Right atrium auricular region (tissue), 2 donors: ENCODE measurements at regions not wholly inside any gene's neighbourhood (a gene's known extent, or its start where the extent isn't known, plus 50 kb on each side); places are given as distances from the start of the nearest gene placed in this dataset.

Experiments used
- DNase-seq: peaks from one replicate; pipeline ENCODE4 v3.0.0-alpha.2; 2019; ENCODE audit warnings: low spot score
- H3K27ac ChIP-seq, 2 donors: fragments of 200-600 bp; sonication (generic); 1 replicate in 1 of 2; 2 replicates in 1 of 2; pipeline ENCODE4 v1.5.1; 2016 to 2019
- H3K27me3 ChIP-seq, 2 donors: fragments of 200-600 bp; sonication (generic); one replicate each; pipeline versions ENCODE4 v1.5.1 to v1.6.0; 2017 to 2019
- H3K36me3 ChIP-seq: fragments of 200-600 bp; sonication (generic); one replicate; pipeline ENCODE4 v1.5.1; 2016
- H3K4me1 ChIP-seq, 2 donors: fragments of 200-600 bp; sonication (generic); one replicate each; pipeline versions ENCODE4 v1.5.1 to v1.6.0; 2017 to 2019
- H3K4me3 ChIP-seq, 2 donors: fragments of 200-600 bp; sonication (generic); 1 replicate in 1 of 2; 2 replicates in 1 of 2; pipeline ENCODE4 v1.5.1; 2017 to 2019; ENCODE audit warnings: mild to moderate bottlenecking in 1 of 2, moderate library complexity in 1 of 2
- H3K9me3 ChIP-seq, 2 donors: fragments of 200-600 bp; sonication (generic); one replicate each; pipeline ENCODE4 v1.5.1; 2019
- TF ChIP-seq, protein P1 (sequence below), 2 donors: fragments of 200-600 bp; sonication (generic); IDR thresholded peaks; one replicate each; pipeline ENCODE4 v1.5.1; 2019; ENCODE audit warnings: antibody characterized with exemption in 2 of 2

DNA sequence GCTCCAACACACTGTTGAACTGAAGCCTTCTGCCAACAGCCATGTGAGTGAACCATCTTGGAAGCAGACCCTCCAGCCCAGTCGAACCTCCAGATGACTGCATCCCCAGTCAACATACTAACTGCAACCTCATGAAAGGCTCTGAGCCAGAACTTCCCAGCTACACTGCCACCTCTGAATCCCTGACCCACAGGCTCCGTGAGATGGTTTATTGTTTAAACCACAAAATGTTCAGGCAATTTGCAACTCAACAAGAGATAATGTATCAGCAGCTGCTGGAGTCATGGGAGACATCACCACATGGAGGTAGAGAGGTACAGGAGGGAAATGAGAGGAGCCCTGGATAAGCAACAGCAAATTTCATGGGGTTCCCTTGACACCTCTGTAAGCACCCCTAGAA lies 266.4 kb upstream of the NBEA start:
- Histone ChIP-seq H3K4me3 (no peak overlapping the region), H3K9me3 (no peaks in the 10 kb centered on the region), H3K27me3 (no peaks in the 10 kb centered on the region), H3K36me3 (no peaks in the 10 kb centered on the region), H3K27ac (no peak overlapping the region), H3K4me1 (peaks cover 0 to 17% of the 10 kb centered on the region in 2 donors)
- TF ChIP-seq, protein P1, sequence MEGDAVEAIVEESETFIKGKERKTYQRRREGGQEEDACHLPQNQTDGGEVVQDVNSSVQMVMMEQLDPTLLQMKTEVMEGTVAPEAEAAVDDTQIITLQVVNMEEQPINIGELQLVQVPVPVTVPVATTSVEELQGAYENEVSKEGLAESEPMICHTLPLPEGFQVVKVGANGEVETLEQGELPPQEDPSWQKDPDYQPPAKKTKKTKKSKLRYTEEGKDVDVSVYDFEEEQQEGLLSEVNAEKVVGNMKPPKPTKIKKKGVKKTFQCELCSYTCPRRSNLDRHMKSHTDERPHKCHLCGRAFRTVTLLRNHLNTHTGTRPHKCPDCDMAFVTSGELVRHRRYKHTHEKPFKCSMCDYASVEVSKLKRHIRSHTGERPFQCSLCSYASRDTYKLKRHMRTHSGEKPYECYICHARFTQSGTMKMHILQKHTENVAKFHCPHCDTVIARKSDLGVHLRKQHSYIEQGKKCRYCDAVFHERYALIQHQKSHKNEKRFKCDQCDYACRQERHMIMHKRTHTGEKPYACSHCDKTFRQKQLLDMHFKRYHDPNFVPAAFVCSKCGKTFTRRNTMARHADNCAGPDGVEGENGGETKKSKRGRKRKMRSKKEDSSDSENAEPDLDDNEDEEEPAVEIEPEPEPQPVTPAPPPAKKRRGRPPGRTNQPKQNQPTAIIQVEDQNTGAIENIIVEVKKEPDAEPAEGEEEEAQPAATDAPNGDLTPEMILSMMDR (IDR thresholded peaks at IDR 0.05) = no peak
- no peak for DNase-seq

DNA sequence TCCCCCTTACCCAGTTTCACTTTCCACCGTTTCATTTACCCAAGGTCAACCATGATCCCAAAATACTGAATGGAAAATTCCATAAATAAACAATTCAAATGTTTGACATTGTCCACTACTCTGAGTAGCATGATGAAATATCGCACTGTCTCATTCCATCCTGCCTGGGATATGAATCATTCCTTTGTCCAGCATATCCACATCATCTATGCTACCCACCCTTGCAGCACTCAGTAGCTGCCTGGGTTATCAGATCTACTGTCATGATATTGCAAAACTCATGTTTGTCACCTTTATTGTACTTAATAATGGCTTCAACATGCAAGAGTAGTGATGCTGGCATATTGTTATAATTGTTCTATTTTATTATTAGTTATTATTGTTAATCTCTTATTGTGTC lies 263.9 kb upstream of the NBEA start:
- Histone ChIP-seq H3K27ac (no peak overlapping the region), H3K36me3 (no peaks in the 10 kb centered on the region), H3K9me3 (no peaks in the 10 kb centered on the region), H3K4me1 (peaks cover 0 to 3% of the 10 kb centered on the region in 2 donors), H3K27me3 (no peaks in the 10 kb centered on the region), H3K4me3 (no peak overlapping the region)
- no peak for DNase-seq
- TF ChIP-seq, protein P1 (IDR thresholded peaks at IDR 0.05) = no peak

DNA sequence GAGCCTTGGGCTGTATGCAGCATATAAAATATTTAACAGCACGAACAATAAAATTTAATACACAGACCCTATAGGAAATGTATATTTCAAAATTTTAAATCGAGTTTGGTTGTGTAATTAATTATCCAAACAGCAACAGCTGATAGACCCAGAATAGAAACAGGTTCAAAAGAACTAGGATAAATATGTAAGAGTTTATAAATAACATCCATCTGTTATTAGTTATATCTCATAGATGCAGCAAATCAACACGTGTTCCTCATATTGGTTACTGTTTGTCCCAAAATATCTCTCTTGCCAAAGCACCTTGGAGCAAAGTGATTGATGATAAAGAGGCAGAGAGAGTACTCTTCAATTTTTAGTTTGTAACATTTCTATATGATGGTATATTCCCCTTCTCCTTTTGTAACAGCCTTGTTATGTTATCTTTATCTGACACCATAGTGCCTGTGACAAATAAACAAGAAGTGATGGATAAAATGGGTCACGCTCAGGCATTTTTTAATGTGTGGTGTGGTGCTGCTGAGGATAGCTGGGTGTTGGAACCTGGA lies 260.6 kb upstream of the NBEA start:
- Histone ChIP-seq H3K4me1 (no peaks in the 10 kb centered on the region), H3K27me3 (no peaks in the 10 kb centered on the region), H3K4me3 (no peak overlapping the region), H3K27ac (no peak overlapping the region), H3K36me3 (no peaks in the 10 kb centered on the region), H3K9me3 (no peaks in the 10 kb centered on the region)
- no peak for DNase-seq
- TF ChIP-seq, protein P1 (IDR thresholded peaks at IDR 0.05) = no peak

DNA sequence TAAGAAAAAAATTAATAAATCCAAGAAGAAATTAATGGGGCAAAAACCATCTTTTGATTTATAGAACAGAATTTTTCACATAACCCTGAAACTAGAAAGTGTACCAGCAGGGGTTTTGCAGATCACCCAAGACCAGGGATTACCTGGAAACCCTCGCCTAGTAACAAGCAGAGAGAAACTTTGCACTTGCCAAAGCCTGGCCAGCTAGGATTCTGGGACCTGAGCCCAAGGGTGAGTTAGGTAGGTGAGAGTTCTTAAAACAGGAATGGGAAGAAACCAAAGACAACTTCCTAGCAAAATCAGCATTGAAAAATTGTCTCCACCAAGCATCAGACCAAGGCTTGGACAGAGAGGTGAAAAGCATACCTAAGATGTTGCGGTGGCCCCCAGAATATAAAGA lies 247.0 kb upstream of the NBEA start:
- Histone ChIP-seq H3K4me1 (peaks cover 0 to 5% of the 10 kb centered on the region in 2 donors), H3K36me3 (no peaks in the 10 kb centered on the region), H3K27me3 (no peaks in the 10 kb centered on the region), H3K4me3 (no peak overlapping the region), H3K27ac (no peak overlapping the region), H3K9me3 (no peaks in the 10 kb centered on the region)
- DNase-seq = no peak
- TF ChIP-seq, protein P1 (IDR thresholded peaks at IDR 0.05) = no peak

DNA sequence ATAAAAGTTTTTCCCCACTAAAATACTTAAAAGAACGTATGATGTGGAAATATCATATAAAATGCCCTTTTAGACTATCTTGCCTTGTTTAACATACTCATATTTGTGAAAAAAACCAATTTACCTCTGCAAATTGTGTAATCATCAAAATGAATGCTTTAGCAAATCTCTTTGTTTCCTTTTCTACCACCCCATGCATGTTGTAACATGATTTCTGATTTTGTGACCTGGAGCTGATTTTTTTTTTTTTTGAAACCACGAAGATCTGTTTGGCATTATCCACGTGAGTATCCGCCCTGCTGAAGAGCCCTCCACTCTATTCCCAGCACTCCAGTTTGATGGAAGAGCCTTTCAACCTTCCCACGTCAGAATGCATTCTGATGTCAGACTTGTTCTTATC lies 245.8 kb upstream of the NBEA start:
- no peaks in the 10 kb centered on the region for H3K9me3 ChIP-seq
- no peaks in the 10 kb centered on the region for H3K36me3 ChIP-seq
- no peak overlapping the region for H3K4me3 ChIP-seq
- no peaks in the 10 kb centered on the region for H3K27me3 ChIP-seq
- no peak overlapping the region for H3K27ac ChIP-seq
- TF ChIP-seq, protein P1 (IDR thresholded peaks at IDR 0.05) = no peak
- H3K4me1 ChIP-seq = peaks cover 0 to 5% of the 10 kb centered on the region in 2 donors
- DNase-seq = no peak

DNA sequence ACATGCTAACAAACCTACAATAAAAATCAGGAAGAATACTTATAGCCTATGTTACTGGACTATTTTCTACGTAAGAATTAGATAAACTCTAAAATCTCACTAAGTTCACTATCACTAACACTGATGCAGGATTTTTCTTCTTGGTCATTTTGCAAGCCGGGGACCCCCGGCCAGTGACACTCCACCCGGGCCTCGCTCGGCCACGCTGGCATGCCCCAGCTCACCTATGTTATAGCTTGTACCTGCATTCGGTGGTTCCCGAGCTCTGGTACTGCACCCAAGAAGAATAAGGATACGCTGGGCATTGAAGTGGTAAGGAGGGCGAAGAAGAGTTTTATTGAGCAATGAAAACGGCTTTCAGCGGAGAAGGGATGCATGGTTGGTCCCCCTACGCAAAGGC lies 245.3 kb upstream of the NBEA start:
- H3K9me3 ChIP-seq = no peaks in the 10 kb centered on the region
- H3K4me3 ChIP-seq = no peak overlapping the region
- H3K27me3 ChIP-seq = no peaks in the 10 kb centered on the region
- DNase-seq = no peak
- TF ChIP-seq, protein P1 (IDR thresholded peaks at IDR 0.05) = no peak
- H3K27ac ChIP-seq = no peak overlapping the region
- peaks cover 0 to 5% of the 10 kb centered on the region in 2 donors for H3K4me1 ChIP-seq
- no peaks in the 10 kb centered on the region for H3K36me3 ChIP-seq
